Progenitor cell of endocrine pancreas (in vitro differentiated cells): ENCODE measurements at regions not wholly inside any gene's neighbourhood (a gene's known extent, or its start where the extent isn't known, plus 50 kb on each side); places are given as distances from the start of the nearest gene placed in this dataset.

Experiments used
- DNase-seq: peaks from one replicate; pipeline ENCODE4 v3.0.0; 2021; ENCODE audit warnings: low spot score; ENCODE audit not compliant: unreplicated experiment
- H3K27ac Mint-ChIP-seq: 2 replicates; pipeline ENCODE4 v1.8.0; 2021; ENCODE audit warnings: mild to moderate bottlenecking, moderate library complexity, mixed read lengths
- H3K27me3 Mint-ChIP-seq: 2 replicates; pipeline ENCODE4 v1.8.0; 2021; ENCODE audit warnings: mixed read lengths
- H3K36me3 Mint-ChIP-seq: 2 replicates; pipeline ENCODE4 v1.8.0; 2022; ENCODE audit warnings: mixed read lengths; ENCODE audit not compliant: insufficient read depth
- H3K4me1 Mint-ChIP-seq: 2 replicates; pipeline ENCODE4 v1.8.0; 2021; ENCODE audit warnings: low read depth, mixed read lengths
- H3K4me3 Mint-ChIP-seq: 2 replicates; pipeline ENCODE4 v1.8.0; 2021; ENCODE audit warnings: low read depth, mild to moderate bottlenecking, moderate library complexity, mixed read lengths
- H3K9me3 Mint-ChIP-seq: 2 replicates; pipeline ENCODE4 v1.8.0; 2021; ENCODE audit warnings: low read depth, mixed read lengths
- TF ChIP-seq, protein P1 (sequence below): fragments of 200-600 bp; sonication (generic); IDR thresholded peaks from one replicate; pipeline ENCODE4 v1.5.0; 2021; ENCODE audit warnings: antibody characterized with exemption, mild to moderate bottlenecking; ENCODE audit not compliant: unreplicated experiment

DNA sequence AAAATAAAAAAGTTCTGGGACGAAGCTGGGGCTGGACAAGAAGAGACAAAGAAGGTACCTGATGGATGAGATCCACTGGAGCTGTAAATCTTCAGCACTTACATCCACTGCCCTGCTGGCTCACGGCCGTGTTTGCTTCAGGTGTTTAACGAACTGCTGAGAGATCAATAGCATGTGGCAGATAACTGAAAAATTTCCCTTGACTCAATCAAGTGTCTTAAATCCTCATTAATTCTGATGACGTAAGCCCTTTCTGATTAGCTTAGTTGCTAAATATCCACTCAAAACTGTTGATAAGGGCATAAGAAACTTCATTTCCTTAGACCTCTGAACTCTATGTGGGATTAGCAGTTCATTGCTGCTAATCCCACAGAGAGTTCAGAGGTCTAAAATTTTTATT is 354.2 kb upstream of the HS3ST1 start:
- Mint-ChIP-seq H3K27me3 (no peaks in the 10 kb centered on the region), H3K9me3 (no peaks in the 10 kb centered on the region), H3K27ac (peak overlapping the region; percentile 88), H3K4me3 (no peak overlapping the region), H3K36me3 (no peaks in the 10 kb centered on the region), H3K4me1 (peaks cover 17% of the 10 kb centered on the region)
- TF ChIP-seq, protein P1, sequence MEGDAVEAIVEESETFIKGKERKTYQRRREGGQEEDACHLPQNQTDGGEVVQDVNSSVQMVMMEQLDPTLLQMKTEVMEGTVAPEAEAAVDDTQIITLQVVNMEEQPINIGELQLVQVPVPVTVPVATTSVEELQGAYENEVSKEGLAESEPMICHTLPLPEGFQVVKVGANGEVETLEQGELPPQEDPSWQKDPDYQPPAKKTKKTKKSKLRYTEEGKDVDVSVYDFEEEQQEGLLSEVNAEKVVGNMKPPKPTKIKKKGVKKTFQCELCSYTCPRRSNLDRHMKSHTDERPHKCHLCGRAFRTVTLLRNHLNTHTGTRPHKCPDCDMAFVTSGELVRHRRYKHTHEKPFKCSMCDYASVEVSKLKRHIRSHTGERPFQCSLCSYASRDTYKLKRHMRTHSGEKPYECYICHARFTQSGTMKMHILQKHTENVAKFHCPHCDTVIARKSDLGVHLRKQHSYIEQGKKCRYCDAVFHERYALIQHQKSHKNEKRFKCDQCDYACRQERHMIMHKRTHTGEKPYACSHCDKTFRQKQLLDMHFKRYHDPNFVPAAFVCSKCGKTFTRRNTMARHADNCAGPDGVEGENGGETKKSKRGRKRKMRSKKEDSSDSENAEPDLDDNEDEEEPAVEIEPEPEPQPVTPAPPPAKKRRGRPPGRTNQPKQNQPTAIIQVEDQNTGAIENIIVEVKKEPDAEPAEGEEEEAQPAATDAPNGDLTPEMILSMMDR = no peak
- no peak for DNase-seq

DNA sequence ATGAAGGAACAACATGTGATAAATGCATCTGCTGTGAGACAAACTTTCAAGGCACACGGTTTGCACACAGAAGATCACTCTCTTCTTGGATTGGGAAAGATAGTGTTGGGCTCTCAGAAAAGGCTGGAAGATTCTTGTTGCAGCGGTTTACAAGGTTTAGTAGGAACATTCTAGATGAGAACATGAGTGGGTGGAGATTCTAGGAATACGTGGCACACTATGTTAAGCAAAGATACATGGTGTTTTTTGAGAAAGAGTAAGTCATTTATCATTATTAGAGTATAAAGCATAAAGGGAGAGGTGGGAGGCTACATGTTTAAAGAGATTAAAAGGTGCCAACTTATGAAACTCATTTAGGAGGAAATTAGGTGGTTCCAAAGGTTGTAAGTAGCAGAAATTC is 348.8 kb upstream of the HS3ST1 start:
- peaks cover 11% of the 10 kb centered on the region for H3K4me1 Mint-ChIP-seq

DNA sequence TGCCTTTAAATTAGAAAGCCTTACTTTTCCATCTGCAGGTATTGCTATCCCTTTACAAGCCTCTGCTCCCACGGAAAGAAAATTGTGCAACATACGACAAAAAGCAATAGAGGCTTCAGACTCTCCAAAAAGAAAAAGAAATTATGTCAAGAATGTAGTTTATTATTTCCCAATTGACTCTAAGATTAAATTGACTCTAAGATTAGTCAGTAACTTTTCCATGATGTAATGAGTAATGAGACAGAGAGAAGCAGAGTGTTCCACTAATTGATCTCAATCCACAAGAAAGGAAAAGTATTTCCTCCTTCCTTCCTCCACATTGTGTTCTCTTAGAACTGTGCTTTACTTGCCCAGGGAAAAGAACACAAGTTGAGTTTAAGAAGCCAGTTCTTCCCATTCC is 345.7 kb upstream of the HS3ST1 start:
- H3K27me3 Mint-ChIP-seq = no peaks in the 10 kb centered on the region

More for the DNA sequence above, 348.8 kb upstream of the HS3ST1 start:
- H3K9me3 Mint-ChIP-seq = no peaks in the 10 kb centered on the region
- no peak overlapping the region for H3K4me3 Mint-ChIP-seq
- no peak for DNase-seq
- TF ChIP-seq, protein P1 = no peak
- H3K36me3 Mint-ChIP-seq = no peaks in the 10 kb centered on the region
- H3K27ac Mint-ChIP-seq = no peak overlapping the region
- H3K27me3 Mint-ChIP-seq = no peaks in the 10 kb centered on the region

DNA sequence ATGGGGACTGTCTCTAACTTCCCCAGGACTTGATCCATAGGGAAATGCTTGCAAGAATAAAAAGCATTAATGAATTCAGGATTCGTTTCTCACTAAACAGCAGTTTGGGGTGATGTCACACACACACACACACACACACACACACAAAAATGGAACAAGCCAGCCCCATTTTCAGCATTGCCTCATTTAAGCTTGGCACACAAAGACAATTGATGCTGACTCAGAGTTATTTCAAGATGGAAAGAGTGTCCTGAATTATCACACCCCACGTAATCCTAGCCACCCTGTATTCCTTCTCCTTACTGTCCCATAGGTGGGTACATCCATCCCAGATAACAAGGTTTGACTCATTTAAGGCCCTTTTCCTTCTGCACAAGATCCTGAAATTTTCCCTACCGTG is 345.1 kb upstream of the HS3ST1 start:
- H3K4me1 Mint-ChIP-seq = peaks cover 6% of the 10 kb centered on the region
- H3K27ac Mint-ChIP-seq = no peak overlapping the region
- H3K9me3 Mint-ChIP-seq = peaks cover 2% of the 10 kb centered on the region
- no peaks in the 10 kb centered on the region for H3K27me3 Mint-ChIP-seq
- TF ChIP-seq, protein P1 = no peak
- no peak for DNase-seq
- H3K4me3 Mint-ChIP-seq = no peak overlapping the region
- H3K36me3 Mint-ChIP-seq = no peaks in the 10 kb centered on the region

More for the DNA sequence above, 345.7 kb upstream of the HS3ST1 start:
- TF ChIP-seq, protein P1 = no peak
- Mint-ChIP-seq H3K27ac (no peak overlapping the region), H3K9me3 (peaks cover 2% of the 10 kb centered on the region), H3K4me3 (no peak overlapping the region), H3K4me1 (peaks cover 6% of the 10 kb centered on the region), H3K36me3 (no peaks in the 10 kb centered on the region)
- DNase-seq = no peak

DNA sequence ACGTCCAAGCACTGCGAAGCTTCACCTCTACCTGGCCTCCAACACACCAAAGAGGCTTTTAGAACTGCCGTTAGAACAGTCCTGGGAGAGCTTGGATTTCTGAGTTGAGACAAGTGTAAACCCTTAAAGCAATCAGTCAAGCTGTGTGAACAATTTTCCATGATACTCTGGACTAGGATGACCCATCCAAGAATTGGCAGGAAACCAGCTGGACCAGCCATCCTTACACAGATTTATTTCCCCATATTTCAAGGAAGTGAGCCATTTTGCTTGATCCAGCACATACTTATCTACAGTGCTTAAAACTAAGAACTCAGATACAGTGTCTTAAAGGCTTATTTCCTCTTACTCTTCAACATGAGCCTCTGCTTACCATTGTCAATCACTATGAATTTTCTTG is 340.7 kb upstream of the HS3ST1 start:
- H3K9me3 Mint-ChIP-seq = peaks cover 2% of the 10 kb centered on the region
- no peaks in the 10 kb centered on the region for H3K36me3 Mint-ChIP-seq
- TF ChIP-seq, protein P1 = no peak
- DNase-seq = no peak
- H3K4me3 Mint-ChIP-seq = no peak overlapping the region
- H3K27me3 Mint-ChIP-seq = no peaks in the 10 kb centered on the region
- peaks cover 5% of the 10 kb centered on the region for H3K4me1 Mint-ChIP-seq
- H3K27ac Mint-ChIP-seq = no peak overlapping the region
